CD4-positive, alpha-beta T cell (primary cell): ENCODE measurements at regions not wholly inside any gene's neighbourhood (a gene's known extent, or its start where the extent isn't known, plus 50 kb on each side); places are given as distances from the start of the nearest gene placed in this dataset.

Source experiments
- ATAC-seq: fragments of 200-7000 bp; cut with Tn5 transposase; one replicate; pipeline ENCODE4 v1.10.0; 2022; ENCODE audit warnings: mild to moderate bottlenecking; ENCODE audit not compliant: poor library complexity
- CTCF ChIA-PET: fragments of 350-600 bp; sonication (Branson Sonifier 250); formaldehyde crosslinking; loops from one replicate; lab custom pipeline; 2021; ENCODE audit warnings: antibody characterized with exemption, inconsistent platforms; lab: Charles Lee
- POLR2A ChIA-PET: fragments of 350-600 bp; sonication (Branson Sonifier 250); formaldehyde crosslinking; loops from one replicate; lab custom pipeline; 2021; ENCODE audit warnings: antibody characterized with exemption, inconsistent platforms; lab: Charles Lee
- DNase-seq, 14 experiments: peaks; one replicate each; pipeline ENCODE4 v3.0.0-alpha.2; 2013 to 2020; ENCODE audit warnings: mixed read lengths in 2 of 14
- H3K27ac ChIP-seq, 2 donors: one replicate each; pipeline versions ENCODE4 v1.5.1 to v1.7.0; 2013; ENCODE audit warnings: low read length in 2 of 2, low read depth in 1 of 2, mild to moderate bottlenecking in 1 of 2
- H3K27me3 ChIP-seq, 2 experiments: 1 replicate in 1 of 2; 2 replicates in 1 of 2; pipeline versions ENCODE4 v1.6.1 to v1.7.0; 2013; ENCODE audit warnings: low read length in 2 of 2, control low read depth in 1 of 2, mild to moderate bottlenecking in 1 of 2, moderate library complexity in 1 of 2; ENCODE audit not compliant: insufficient read depth in 2 of 2, control insufficient read depth in 1 of 2
- H3K36me3 ChIP-seq: one replicate; pipeline ENCODE4 v1.6.1; 2013; ENCODE audit warnings: low read length, control low read depth; ENCODE audit not compliant: insufficient read depth
- H3K4me1 ChIP-seq: one replicate; pipeline ENCODE4 v1.6.1; 2013; ENCODE audit warnings: low read length, control low read depth; ENCODE audit not compliant: insufficient read depth
- H3K4me3 ChIP-seq: one replicate; pipeline ENCODE4 v1.5.1; 2013; ENCODE audit warnings: mild to moderate bottlenecking, low read length, moderate library complexity
- H3K9me3 ChIP-seq, 2 experiments: 1 replicate in 1 of 2; 2 replicates in 1 of 2; pipeline versions ENCODE4 v1.6.1 to v1.7.0; 2013; ENCODE audit warnings: low read length in 2 of 2, mild to moderate bottlenecking in 2 of 2, control low read depth in 1 of 2, moderate library complexity in 1 of 2; ENCODE audit not compliant: control insufficient read depth in 1 of 2, insufficient read depth in 1 of 2
- H3K27ac Mint-ChIP-seq: one replicate; pipeline ENCODE4 v1.8.0; 2020; ENCODE audit warnings: mixed read lengths
- H3K27me3 Mint-ChIP-seq: one replicate; pipeline ENCODE4 v1.8.0; 2021; ENCODE audit warnings: mixed read lengths
- H3K36me3 Mint-ChIP-seq: one replicate; pipeline ENCODE4 v1.8.0; 2021; ENCODE audit warnings: low read depth, mixed read lengths
- H3K4me1 Mint-ChIP-seq: one replicate; pipeline ENCODE4 v1.8.0; 2021; ENCODE audit warnings: low read depth, mixed read lengths
- H3K4me3 Mint-ChIP-seq: one replicate; pipeline ENCODE4 v1.8.0; 2020; ENCODE audit warnings: mild to moderate bottlenecking, mixed read lengths
- H3K9me3 Mint-ChIP-seq: one replicate; pipeline ENCODE4 v1.8.0; 2020; ENCODE audit warnings: mixed read lengths
- intact Hi-C, 2 experiments: fragments of 100-400 bp; cut with DNase I in 1 of 2; cut with micrococcal nuclease in 1 of 2; formaldehyde crosslinking; loops; one replicate each; pipeline versions ENCODE4 v1.15.1 to v1.9.0; 2023 to 2025; cut with DNase I, micrococcal nuclease
- TF ChIP-seq, protein P1 (sequence below): fragments of 200-600 bp; IDR thresholded peaks from one replicate; pipeline ENCODE4 v1.8.0; 2022; ENCODE audit warnings: antibody characterized with exemption, mild to moderate bottlenecking

- DNase-seq, result no peak
- POLR2A ChIA-PET, result interaction anchor here (0.6 kb wide), 1 partner anchor 137 kb away, joined by 3 read pairs; no protein-coding TSS in a partner anchor
- H3K9me3 ChIP-seq, result peaks cover 0 to 12% of the 10 kb centered on the region in 2 experiments
- Mint-ChIP-seq H3K36me3 (no peaks in the 10 kb centered on the region), H3K4me3 (no peak overlapping the region), H3K27me3 (no peaks in the 10 kb centered on the region), H3K4me1 (no peaks in the 10 kb centered on the region), H3K27ac (no peak overlapping the region), H3K9me3 (peaks cover 3% of the 10 kb centered on the region)
- H3K4me3 ChIP-seq, result no peak overlapping the region
- TF ChIP-seq, protein P1, sequence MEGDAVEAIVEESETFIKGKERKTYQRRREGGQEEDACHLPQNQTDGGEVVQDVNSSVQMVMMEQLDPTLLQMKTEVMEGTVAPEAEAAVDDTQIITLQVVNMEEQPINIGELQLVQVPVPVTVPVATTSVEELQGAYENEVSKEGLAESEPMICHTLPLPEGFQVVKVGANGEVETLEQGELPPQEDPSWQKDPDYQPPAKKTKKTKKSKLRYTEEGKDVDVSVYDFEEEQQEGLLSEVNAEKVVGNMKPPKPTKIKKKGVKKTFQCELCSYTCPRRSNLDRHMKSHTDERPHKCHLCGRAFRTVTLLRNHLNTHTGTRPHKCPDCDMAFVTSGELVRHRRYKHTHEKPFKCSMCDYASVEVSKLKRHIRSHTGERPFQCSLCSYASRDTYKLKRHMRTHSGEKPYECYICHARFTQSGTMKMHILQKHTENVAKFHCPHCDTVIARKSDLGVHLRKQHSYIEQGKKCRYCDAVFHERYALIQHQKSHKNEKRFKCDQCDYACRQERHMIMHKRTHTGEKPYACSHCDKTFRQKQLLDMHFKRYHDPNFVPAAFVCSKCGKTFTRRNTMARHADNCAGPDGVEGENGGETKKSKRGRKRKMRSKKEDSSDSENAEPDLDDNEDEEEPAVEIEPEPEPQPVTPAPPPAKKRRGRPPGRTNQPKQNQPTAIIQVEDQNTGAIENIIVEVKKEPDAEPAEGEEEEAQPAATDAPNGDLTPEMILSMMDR, result no peak
- ATAC-seq, result no peak
- H3K27me3 ChIP-seq, result no peaks in the 10 kb centered on the region
- CTCF ChIA-PET, result no interaction called here
- no peak overlapping the region for H3K27ac ChIP-seq
- peaks cover 3% of the 10 kb centered on the region for H3K4me1 ChIP-seq
- H3K36me3 ChIP-seq, result no peaks in the 10 kb centered on the region
- intact Hi-C loops, result no loop called here
Measured at GRCh38 chr12:107457362-107457935, 228.2 kb upstream of the PWP1 start.

GRCh38 chr12:107458163-107458562 is 227.4 kb upstream of the PWP1 start:
- intact Hi-C loops, result no loop called here
- no peaks in the 10 kb centered on the region for H3K36me3 ChIP-seq
- no peak overlapping the region for H3K27ac ChIP-seq
- TF ChIP-seq, protein P1, result no peak
- ChIA-PET CTCF (no interaction called here), POLR2A (no interaction called here)
- H3K4me3 ChIP-seq, result no peak overlapping the region
- no peaks in the 10 kb centered on the region for H3K27me3 Mint-ChIP-seq
- DNase-seq (no peak), ATAC-seq (no peak)
- H3K9me3 Mint-ChIP-seq, result no peaks in the 10 kb centered on the region
- no peak overlapping the region for H3K27ac Mint-ChIP-seq
- no peaks in the 10 kb centered on the region for H3K27me3 ChIP-seq
- H3K4me1 ChIP-seq, result peaks cover 3% of the 10 kb centered on the region
- H3K4me3 Mint-ChIP-seq, result no peak overlapping the region
- no peaks in the 10 kb centered on the region for H3K4me1 Mint-ChIP-seq
- H3K9me3 ChIP-seq, result peaks cover 0 to 6% of the 10 kb centered on the region in 2 experiments
- H3K36me3 Mint-ChIP-seq, result no peaks in the 10 kb centered on the region

DNA sequence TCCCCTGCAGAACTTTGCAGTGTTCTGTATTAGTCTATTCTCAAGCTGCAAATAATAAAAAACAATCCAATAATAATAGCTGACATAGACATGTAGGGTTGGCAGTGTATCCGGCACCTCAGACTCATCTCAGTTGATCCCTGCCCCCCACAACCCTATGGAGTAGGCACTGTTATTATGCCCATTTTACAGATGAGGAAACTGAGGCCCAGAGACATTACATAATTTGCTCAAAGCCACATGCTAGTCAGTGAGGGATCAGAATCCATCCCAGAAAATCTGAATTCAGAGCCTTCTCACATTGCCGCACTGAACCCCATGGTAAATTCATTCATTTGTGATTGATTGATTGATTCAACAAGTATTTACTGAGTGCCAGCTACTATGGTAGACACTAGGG is 226.6 kb upstream of the PWP1 start:
- H3K36me3 Mint-ChIP-seq, result no peaks in the 10 kb centered on the region
- Histone ChIP-seq H3K4me3 (no peak overlapping the region), H3K27ac (no peak overlapping the region), H3K36me3 (no peaks in the 10 kb centered on the region), H3K27me3 (no peaks in the 10 kb centered on the region), H3K4me1 (peaks cover 3% of the 10 kb centered on the region), H3K9me3 (peaks cover 0 to 6% of the 10 kb centered on the region in 2 experiments)
- no peaks in the 10 kb centered on the region for H3K9me3 Mint-ChIP-seq
- H3K27ac Mint-ChIP-seq, result no peak overlapping the region
- intact Hi-C loops, result no loop called here
- DNase-seq (no peak), ATAC-seq (no peak)
- H3K4me3 Mint-ChIP-seq, result no peak overlapping the region
- H3K27me3 Mint-ChIP-seq, result no peaks in the 10 kb centered on the region
- CTCF ChIA-PET, result no interaction called here
- POLR2A ChIA-PET, result no interaction called here
- H3K4me1 Mint-ChIP-seq, result no peaks in the 10 kb centered on the region
- TF ChIP-seq, protein P1, result no peak
